ENCODE measurements at regions not wholly inside any gene's neighbourhood (a gene's known extent, or its start where the extent isn't known, plus 50 kb on each side); places are given as distances from the start of the nearest gene placed in this dataset.

GRCh38 chr5:128772356-128772755, 192.9 kb upstream of the SLC27A6 start:
- dilution Hi-C loops (cut with MboI; ENCODE audit: extremely low pct_ligation_motif_present, low sequenced_read_pairs) = no loop called here
- TF ChIP-seq POLR2A (IDR thresholded peaks at IDR 0.05; ENCODE audit: low read depth, low read length) (no peak), CTCF (IDR thresholded peaks at IDR 0.05; ENCODE audit: extremely low read depth in 1 of 2, insufficient read depth in 1 of 2, low read depth in 1 of 2, low read length in 2 of 2) (no peak), JUN (IDR thresholded peaks at IDR 0.05; ENCODE audit: borderline replicate concordance, insufficient read depth, insufficient read length, low read depth) (no peak), GATA2 (IDR thresholded peaks at IDR 0.05; ENCODE audit: insufficient read depth, insufficient read length, low read depth, low read length) (no peak), FOS (IDR thresholded peaks at IDR 0.05; ENCODE audit: borderline replicate concordance, insufficient read depth, low read length) (no peak), POLR2AphosphoS5 (IDR thresholded peaks at IDR 0.05; ENCODE audit: insufficient read depth, low read depth, low read length) (no peak), EZH2 (IDR thresholded peaks at IDR 0.05; ENCODE audit: borderline replicate concordance, low read depth, low read length, severe bottlenecking) (no peak), MYC (IDR thresholded peaks at IDR 0.05; ENCODE audit: low read depth, low read length) (no peak)
- TF ChIP-seq, protein P1, sequence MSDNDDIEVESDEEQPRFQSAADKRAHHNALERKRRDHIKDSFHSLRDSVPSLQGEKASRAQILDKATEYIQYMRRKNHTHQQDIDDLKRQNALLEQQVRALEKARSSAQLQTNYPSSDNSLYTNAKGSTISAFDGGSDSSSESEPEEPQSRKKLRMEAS (IDR thresholded peaks at IDR 0.05; ENCODE audit: insufficient read depth, insufficient read length) = no peak
- CTCF ChIA-PET = no interaction called here

More at GRCh38 chr5:128772356-128772755, 192.9 kb upstream of the SLC27A6 start:
- Histone ChIP-seq H3K4me3 (replicated peaks in 1 of 3; ENCODE audit: insufficient read depth in 1 of 3, low read depth in 1 of 3, low read length in 3 of 3) (no peak overlapping the region), H4K20me1 (replicated peaks; ENCODE audit: control insufficient read depth, extremely low read depth, insufficient read depth, low read length) (no peaks in the 10 kb centered on the region), H2AFZ (ENCODE audit: low read depth, low read length) (no peak overlapping the region), H3K9me1 (replicated peaks; ENCODE audit: control insufficient read depth, extremely low read depth, insufficient read depth, low read length) (no peaks in the 10 kb centered on the region), H3K9me3 (replicated peaks; ENCODE audit: control insufficient read depth, insufficient read depth, low read length) (no peaks in the 10 kb centered on the region), H3K4me1 (ENCODE audit: control insufficient read depth, extremely low read depth, insufficient read depth, low read length) (peaks cover 16% of the 10 kb centered on the region), H3K27me3 (ENCODE audit: control insufficient read depth in 2 of 2, insufficient read depth in 2 of 2, low read length in 2 of 2) (no peaks in the 10 kb centered on the region), H3K79me2 (ENCODE audit: control insufficient read depth, insufficient read depth, low read length) (no peaks in the 10 kb centered on the region), H3K9ac (replicated peaks; ENCODE audit: extremely low read depth, insufficient read depth, low read length) (no peak overlapping the region), H3K36me3 (ENCODE audit: control insufficient read depth in 2 of 2, extremely low read depth in 1 of 2, insufficient read depth in 2 of 2, low read length in 2 of 2) (no peaks in the 10 kb centered on the region), H3K4me2 (ENCODE audit: insufficient read depth, low read length) (no peak overlapping the region), H3K27ac (ENCODE audit: insufficient read depth, low read depth, low read length) (no peak overlapping the region)
- FAIRE-seq = no peak
- POLR2A ChIA-PET = no interaction called here
- intact Hi-C loops (cut with micrococcal nuclease) = no loop called here
- DNase-seq (ENCODE audit: low read depth, low spot score) = no peak
- BruUV-seq (replicated peaks) = no TSS peak

Data from endothelial cell of umbilical vein (primary cell).